Amniotic epithelial cell (primary cell): ENCODE measurements at regions not wholly inside any gene's neighbourhood (a gene's known extent, or its start where the extent isn't known, plus 50 kb on each side); places are given as distances from the start of the nearest gene placed in this dataset.

Experiments
- DNase-seq: peaks from one replicate; pipeline ENCODE4 v3.0.0-alpha.2; 2010; ENCODE audit warnings: low read depth

- DNase-seq = no peak
These were observed 78.4 kb upstream of the RGS21 start for GRCh38 chr1:192238421-192238820.

GRCh38 chr1:192243721-192244120, 73.1 kb upstream of the RGS21 start:
- DNase-seq = peak; percentile 40

GRCh38 chr1:192251735-192252134, 65.1 kb upstream of the RGS21 start:
- no peak for DNase-seq

DNA sequence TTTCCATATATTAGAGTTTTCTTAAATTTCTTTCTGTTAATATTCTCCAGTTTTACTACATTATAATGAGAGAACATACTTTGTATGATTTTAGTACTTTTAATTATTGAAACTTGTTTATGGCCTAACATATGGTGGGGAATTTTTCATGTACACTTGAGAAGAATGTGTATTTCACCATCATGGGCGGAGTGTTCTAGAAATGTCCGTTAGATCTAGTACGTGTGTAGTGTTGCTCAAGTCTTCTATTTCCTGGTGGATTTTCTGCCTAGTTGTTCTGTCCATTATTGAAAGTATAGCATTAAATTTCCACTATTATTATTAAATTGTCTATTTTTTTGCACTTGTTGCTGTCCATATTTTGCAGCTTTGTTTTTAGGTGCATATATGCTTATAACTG, 64.0 kb upstream of the RGS21 start:
- peak; percentile 44 for DNase-seq

GRCh38 chr1:192256674-192257334, 60.0 kb upstream of the RGS21 start:
- DNase-seq = no peak

DNA sequence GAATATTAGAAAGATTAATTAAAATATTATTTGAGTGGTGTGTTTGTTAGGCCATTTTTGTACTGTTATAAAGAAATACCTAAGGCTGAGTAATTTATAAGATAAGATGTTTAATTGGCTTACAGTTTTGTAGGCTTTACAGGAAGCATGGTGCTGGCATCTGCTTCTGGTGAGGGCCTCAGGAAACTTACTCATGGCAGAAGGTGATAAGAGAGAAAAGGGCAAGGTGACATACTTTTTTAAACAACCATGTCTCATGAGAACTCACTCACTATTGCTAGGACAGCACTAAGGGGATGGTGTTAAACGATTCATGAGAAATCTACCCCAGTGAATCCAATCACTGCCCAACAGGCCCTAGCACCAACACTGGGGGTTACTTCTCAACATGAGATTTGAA, 56.7 kb upstream of the RGS21 start:
- peak; percentile 58 for DNase-seq

DNA sequence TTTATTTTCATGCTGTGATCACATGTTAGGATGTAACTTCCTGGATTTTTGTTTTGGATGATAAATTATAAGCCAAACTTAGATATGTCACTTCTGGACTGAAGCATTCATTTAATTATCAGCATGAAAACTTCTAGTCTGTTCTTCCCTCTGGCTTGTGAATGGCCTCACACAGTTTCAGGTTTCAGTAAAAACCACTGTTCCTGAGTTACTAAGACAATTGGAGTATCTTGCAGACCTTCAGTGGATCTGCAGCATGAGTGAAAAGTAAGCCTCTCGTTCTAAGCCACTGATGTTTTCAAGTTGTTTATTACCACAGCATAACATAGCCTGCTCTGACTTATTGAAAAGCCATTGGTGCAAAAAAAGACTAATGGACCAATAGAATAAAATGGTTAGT, 55.3 kb upstream of the RGS21 start:
- DNase-seq = no peak

- DNase-seq = peak; percentile 53
These were observed 53.4 kb upstream of the RGS21 start for GRCh38 chr1:192263436-192263835.

GRCh38 chr1:192265516-192266173, 51.1 kb upstream of the RGS21 start:
- DNase-seq = no peak

DNA sequence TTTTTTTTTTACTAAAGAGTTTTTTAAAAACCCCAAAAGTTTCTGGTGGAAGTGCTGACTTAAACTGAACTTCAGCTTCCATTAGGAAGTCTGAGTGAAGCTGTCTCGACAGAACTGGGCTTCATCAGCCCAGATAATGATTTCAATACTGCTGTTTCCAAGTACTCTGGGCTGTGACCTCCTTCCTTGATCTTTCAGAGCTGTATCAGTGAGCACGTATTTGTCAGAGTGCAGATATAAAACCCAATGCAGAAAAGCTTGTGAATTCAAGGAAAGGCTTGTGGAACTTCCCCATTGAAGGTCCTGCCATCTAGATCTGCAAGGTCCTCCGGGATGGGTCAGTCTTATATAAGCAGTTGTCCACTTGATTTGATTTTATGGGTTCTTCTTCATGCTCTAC, 50.1 kb upstream of the RGS21 start:
- DNase-seq = no peak
